ENCODE measurements at regions not wholly inside any gene's neighbourhood (a gene's known extent, or its start where the extent isn't known, plus 50 kb on each side); places are given as distances from the start of the nearest gene placed in this dataset.

GRCh38 chr15:45428491-45428890, 50.1 kb upstream of the GATM start:
- no peak for TF ChIP-seq CTCF (IDR thresholded peaks at IDR 0.05; ENCODE audit: low read depth, low read length)
- CTCF ChIA-PET: interaction anchor here (1.4 to 3.4 kb wide), 9 partner anchors 10 to 187 kb away, joined by 4 to 376 read pairs (median 12); partner anchors contain the start of gene BLOC1S6
- no peak overlapping the region for H3K27ac ChIP-seq (ENCODE audit: low read depth, low read length)
- H3K4me3 ChIP-seq (ENCODE audit: low read depth, low read length): no peak overlapping the region
- POLR2A ChIA-PET: no interaction called here
- peaks cover 3% of the 10 kb centered on the region for H3K27me3 ChIP-seq (ENCODE audit: control insufficient read depth, insufficient read depth, low read length)
- H3K9me3 ChIP-seq (ENCODE audit: control insufficient read depth, insufficient read depth, low read length): no peaks in the 10 kb centered on the region
- DNase-seq (ENCODE audit: low read depth, low spot score): no peak

All from AG04450 (cell line).